DND-41 (cell line): ENCODE measurements at regions not wholly inside any gene's neighbourhood (a gene's known extent, or its start where the extent isn't known, plus 50 kb on each side); places are given as distances from the start of the nearest gene placed in this dataset.

Experiments
- CTCF ChIP-seq: IDR thresholded peaks from 2 replicates; pipeline ENCODE4 v1.5.1; 2012; ENCODE audit warnings: borderline replicate concordance, low read length, moderate library complexity, mild to moderate bottlenecking; ENCODE audit not compliant: poor library complexity, severe bottlenecking; ENCODE audit errors: extremely low read depth
- EZH2 ChIP-seq: IDR thresholded peaks from 3 replicates; pipeline ENCODE4 v1.6.1; 2012; ENCODE audit warnings: borderline replicate concordance, low read depth, mild to moderate bottlenecking, moderate library complexity, low read length, inconsistent platforms; ENCODE audit not compliant: severe bottlenecking

GRCh38 chr6:6847591-6847990 lies 259.1 kb downstream of the LY86 start:
- TF ChIP-seq CTCF: no peak
- TF ChIP-seq EZH2: no peak
